SIG-M5 treated with dmso at 0.1 percent for 504 hours (cell line): ENCODE measurements at regions not wholly inside any gene's neighbourhood (a gene's known extent, or its start where the extent isn't known, plus 50 kb on each side); places are given as distances from the start of the nearest gene placed in this dataset.

Experiments used
- DNase-seq: peaks from one replicate; lab custom pipeline; 2025; ENCODE audit not compliant: unreplicated experiment; lab: John Stamatoyannopoulos, UW

DNA sequence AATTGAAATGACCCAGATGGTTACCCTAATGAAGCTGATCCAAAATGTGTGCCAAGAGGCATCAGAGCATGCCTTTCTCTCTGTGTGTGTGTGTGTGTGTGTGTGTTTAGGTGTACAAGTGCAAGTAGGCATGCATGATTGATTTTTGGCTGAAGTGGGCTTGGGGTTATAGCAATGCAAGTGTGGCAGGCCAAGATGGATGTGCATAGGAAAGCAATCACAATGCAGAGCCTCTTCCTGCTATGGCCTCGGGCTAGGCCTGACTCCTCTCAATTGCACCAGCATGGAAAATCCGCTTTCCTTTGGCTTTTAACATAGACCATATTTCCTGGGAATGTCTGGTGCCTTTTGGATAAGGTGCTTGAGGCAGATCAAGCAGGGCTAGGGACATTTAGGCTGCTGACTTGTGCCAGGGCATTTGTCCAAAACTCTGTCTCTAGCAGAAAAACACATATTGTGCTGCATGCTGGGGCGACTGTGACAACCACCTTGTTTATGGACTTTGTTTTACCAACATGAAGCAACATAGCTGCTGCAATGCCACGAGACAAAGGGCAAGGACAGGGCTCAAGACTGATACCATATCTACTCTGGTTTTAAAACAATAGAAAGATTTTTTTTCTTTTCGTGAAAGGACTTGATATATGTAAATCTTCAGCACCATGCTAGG, 395.7 kb downstream of the RAPGEF2 start:
- DNase-seq: no peak

DNA sequence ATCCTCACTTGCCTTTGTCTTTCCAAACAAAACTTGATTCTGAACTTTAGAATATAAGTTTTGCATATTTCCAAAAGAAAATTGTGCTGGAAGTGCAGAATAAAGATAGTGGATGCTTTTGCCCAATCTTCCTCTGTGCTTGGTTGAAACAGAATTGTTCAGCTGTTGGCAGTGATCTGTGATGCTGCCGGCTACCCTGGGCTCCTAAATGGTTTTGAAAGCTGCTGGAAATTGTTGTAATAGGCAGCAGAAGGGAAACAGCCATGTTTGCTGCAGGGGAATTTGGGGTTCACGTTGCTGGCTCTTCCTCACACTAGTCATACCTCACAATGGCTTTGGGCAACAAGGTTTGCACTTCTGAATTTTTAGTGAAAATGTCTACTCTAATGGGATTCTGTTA, 398.0 kb downstream of the RAPGEF2 start:
- no peak for DNase-seq

DNA sequence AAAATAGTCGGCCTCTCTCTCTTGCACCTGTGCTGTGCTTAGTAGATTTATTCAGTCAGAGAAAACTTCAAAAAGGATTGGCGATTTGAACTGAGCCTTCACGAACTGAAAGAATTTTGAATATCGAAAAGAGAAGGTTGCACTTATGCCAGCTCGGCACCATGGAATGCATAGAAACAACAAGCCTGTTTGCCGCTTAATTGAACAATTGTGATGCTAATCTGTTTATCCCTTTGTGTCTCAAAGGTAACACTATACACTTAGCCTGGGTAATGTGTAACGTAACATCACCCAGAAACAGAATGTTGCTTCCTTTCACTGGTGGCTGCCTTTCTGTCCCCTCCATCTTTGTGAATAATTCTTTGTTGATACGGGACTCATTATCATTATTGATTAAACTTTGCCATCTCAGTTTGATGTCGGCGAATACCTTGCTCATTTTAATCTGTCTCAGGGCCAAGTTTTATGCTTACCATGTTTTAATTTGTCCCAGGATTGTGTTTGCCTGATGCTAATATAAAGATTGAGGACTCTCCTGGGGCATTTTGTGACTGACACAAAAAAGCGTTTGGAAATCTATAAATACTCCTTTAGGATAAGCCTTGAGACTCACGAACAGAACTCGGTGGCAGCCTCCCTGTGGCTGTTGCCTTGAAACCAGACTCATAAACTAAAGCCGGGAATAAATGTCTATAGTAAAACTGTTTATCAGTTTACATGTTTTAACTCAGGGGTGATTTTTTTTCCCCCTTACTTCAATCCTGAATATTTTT, 400.5 kb downstream of the RAPGEF2 start:
- no peak for DNase-seq

- DNase-seq: no peak
Measured at GRCh38 chr4:159504684-159505083, 401.8 kb downstream of the RAPGEF2 start.

DNA sequence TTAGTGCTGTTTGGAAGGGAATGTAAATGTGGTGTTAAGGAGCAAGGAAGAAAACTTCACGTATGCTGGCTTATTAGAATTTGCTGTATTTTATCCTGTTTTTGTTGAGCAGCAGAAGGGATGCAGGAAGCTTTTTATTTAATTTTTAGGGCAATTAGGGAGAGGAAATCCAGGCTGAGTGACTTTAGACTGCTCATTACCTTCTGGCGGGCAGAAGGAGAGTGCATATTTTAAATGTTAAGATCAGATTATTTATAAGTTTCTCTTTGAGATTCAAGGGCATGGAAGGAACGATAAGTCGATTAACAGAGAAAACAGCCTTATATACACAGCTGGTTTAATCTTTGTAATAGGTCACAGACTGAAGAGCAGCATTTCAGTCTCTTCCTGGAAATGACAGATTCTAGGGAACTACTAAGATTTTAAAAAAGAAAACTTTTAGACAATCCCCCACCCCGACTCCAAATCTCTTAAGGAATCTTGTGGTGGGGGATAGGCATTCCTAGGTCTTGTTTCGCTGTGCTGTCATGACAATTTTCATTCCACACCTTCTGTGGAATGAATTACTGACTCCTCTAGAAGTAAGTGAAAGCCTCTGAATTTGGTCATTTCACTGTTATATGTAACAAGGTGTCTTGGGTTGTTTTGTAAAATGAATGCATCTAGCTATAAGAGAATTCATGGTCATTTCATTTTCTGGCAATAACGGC, 402.5 kb downstream of the RAPGEF2 start:
- no peak for DNase-seq

GRCh38 chr4:159506801-159507517, 404.1 kb downstream of the RAPGEF2 start:
- DNase-seq: no peak

DNA sequence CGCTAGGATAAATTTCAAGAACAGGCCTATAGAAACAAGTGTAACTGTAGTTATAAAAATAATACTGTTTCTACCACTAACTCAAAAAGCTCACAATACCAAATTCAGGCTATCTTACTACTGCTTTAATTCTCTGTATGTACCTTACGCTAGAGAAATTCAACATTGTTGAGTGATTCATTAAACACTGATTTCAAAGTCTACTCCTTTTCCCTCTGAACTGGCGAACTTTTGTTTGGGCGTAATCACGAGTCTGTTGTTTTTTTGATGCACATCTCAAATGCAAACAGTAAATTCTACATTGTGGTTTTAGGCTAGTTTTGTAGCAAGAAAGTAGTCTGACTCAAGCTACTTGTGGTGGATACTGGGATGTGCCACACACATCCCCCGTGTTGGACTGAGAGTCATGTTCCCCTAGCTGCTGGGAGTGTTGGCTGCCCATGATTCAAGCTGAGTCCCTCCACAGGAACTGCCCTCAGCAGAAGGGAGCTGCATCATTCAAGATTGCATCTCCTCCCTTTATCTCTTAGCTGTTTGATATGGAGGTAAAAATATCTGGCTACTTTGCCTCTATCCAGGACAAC, 406.1 kb downstream of the RAPGEF2 start:
- DNase-seq: no peak

GRCh38 chr4:159512348-159512747, 409.5 kb downstream of the RAPGEF2 start:
- DNase-seq: no peak

- no peak for DNase-seq
Measured at GRCh38 chr4:159515314-159516025, 412.6 kb downstream of the RAPGEF2 start.

DNA sequence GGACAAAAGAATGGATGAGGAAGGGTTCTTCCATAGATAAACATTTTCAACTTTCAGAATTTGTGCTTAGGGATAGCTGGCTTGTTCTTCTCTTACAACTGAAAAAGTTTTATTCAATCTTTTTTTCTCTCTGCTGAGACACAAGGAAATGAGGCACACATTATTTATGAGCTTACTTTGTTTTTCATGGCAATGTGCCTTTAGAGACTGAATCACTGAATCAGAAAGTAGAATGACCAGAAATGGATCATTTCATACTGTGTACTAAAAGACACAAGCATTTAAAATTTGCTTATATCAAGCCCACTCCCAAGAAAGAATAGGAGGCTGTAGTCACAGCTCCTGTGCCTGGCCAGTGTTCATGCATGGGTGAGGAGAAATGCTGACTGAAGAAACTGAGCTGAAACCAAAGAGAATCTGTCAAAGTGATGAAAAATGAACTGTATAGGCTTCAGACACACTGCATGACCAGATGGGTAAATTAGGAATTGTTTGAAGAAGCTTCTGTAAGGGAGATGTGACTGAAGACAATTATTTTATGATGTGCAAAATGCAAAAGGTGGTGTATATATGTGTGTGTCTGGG, 413.8 kb downstream of the RAPGEF2 start:
- DNase-seq: no peak

- no peak for DNase-seq
Measured at GRCh38 chr4:159520074-159520473, 417.2 kb downstream of the RAPGEF2 start.

- DNase-seq: no peak
Measured at GRCh38 chr4:159526172-159526571, 423.3 kb downstream of the RAPGEF2 start.

GRCh38 chr4:159534655-159535054, 431.8 kb downstream of the RAPGEF2 start:
- no peak for DNase-seq

GRCh38 chr4:159538556-159538955, 435.7 kb downstream of the RAPGEF2 start:
- DNase-seq: no peak

GRCh38 chr4:159540038-159540437, 437.2 kb downstream of the RAPGEF2 start:
- no peak for DNase-seq

DNA sequence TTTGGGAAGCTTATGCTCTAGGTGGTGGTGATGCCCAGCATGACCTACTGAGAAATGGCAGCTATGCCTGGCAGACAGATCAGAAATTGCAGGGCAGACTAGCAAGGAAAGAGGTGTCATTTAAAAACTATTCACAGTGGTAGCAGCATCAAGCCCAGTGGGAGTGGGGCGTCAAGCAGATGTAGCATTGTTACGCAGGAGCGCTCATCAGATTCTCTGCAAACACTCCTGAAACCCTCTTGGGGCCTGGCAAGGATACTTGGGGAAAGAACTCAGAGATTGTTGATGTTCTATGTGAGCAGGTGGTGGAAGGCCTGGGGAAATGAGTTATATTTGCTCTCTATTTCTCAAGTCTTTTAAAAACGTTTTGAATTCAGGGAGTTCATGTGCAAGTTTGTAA, 437.6 kb downstream of the RAPGEF2 start:
- DNase-seq: no peak

DNA sequence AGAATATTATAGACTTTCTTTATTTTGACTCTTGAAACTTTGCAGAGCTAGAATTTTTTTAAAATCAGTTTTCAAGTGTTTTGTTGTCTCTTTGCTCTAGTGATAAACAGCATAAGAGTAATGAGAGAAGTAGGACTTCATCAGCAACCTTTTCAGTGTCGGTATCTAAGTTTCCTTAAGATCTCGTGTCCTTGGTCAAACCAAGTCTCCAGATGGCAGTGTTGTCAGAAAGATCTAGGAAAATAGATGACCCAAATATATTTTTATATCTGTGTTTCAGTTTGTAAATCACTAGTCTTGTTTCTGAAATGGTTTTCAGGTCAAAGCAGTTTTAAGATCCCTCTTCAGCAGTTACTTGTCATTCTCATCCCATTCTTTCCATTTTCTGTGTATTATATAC, 438.3 kb downstream of the RAPGEF2 start:
- DNase-seq: no peak

- no peak for DNase-seq
Measured at GRCh38 chr4:159542296-159542695, 439.4 kb downstream of the RAPGEF2 start.

GRCh38 chr4:159543831-159544230, 441.0 kb downstream of the RAPGEF2 start:
- DNase-seq: no peak

DNA sequence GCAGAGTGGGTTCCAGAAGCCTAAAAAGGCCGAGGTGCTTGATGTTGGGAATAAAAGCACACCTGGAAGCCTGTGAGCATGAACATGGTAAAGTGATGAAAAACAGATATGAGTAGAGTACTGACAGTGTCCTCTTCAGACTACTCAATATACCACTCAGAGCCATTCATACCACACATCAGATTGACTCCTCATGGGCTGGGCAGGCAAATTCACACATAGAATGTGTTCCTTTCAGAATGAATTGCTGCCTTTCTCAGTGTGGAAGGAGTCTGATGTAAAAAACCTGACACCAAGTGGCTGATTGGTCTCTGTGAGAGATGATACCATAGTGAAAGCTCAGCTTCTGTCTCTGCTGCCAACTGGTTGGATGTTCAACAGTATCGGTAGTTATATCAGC, 442.7 kb downstream of the RAPGEF2 start:
- DNase-seq: no peak
